Memory B cell (primary cell): ENCODE measurements at regions not wholly inside any gene's neighbourhood (a gene's known extent, or its start where the extent isn't known, plus 50 kb on each side); places are given as distances from the start of the nearest gene placed in this dataset.

Experiments
- ATAC-seq: fragments of 150-1000 bp; cut with Tn5 transposase; 2 replicates; pipeline ENCODE4 v1.10.0; 2021; ENCODE audit warnings: low read depth, mild to moderate bottlenecking, moderate library complexity
- DNase-seq, 2 donors: peaks; one replicate each; pipeline ENCODE4 v3.0.0; 2022; ENCODE audit warnings: low spot score in 2 of 2
- H3K27ac Mint-ChIP-seq: one replicate; pipeline ENCODE4 v1.8.0; 2022; ENCODE audit warnings: mild to moderate bottlenecking, moderate library complexity, mixed read lengths
- H3K27me3 Mint-ChIP-seq: one replicate; pipeline ENCODE4 v1.8.0; 2022; ENCODE audit warnings: mixed read lengths
- H3K36me3 Mint-ChIP-seq: one replicate; pipeline ENCODE4 v1.8.0; 2022; ENCODE audit warnings: mild to moderate bottlenecking, mixed read lengths
- H3K4me1 Mint-ChIP-seq: one replicate; pipeline ENCODE4 v1.8.0; 2022; ENCODE audit warnings: mixed read lengths
- H3K4me3 Mint-ChIP-seq: one replicate; pipeline ENCODE4 v1.8.0; 2022; ENCODE audit warnings: mild to moderate bottlenecking, moderate library complexity, mixed read lengths
- H3K9me3 Mint-ChIP-seq: one replicate; pipeline ENCODE4 v1.8.0; 2022; ENCODE audit warnings: mixed read lengths

GRCh38 chr14:55949708-55950107 is 168.5 kb upstream of the PELI2 start:
- H3K4me3 Mint-ChIP-seq = no peak overlapping the region
- no peak for DNase-seq
- H3K27ac Mint-ChIP-seq = no peak overlapping the region
- ATAC-seq = no peak
- H3K27me3 Mint-ChIP-seq = peaks cover 6% of the 10 kb centered on the region
- no peaks in the 10 kb centered on the region for H3K9me3 Mint-ChIP-seq
- no peaks in the 10 kb centered on the region for H3K4me1 Mint-ChIP-seq
- no peaks in the 10 kb centered on the region for H3K36me3 Mint-ChIP-seq

GRCh38 chr14:55950135-55950534 is 168.1 kb upstream of the PELI2 start:
- Mint-ChIP-seq H3K36me3 (no peaks in the 10 kb centered on the region), H3K4me1 (no peaks in the 10 kb centered on the region), H3K27ac (no peak overlapping the region), H3K9me3 (no peaks in the 10 kb centered on the region), H3K27me3 (peaks cover 6% of the 10 kb centered on the region), H3K4me3 (no peak overlapping the region)
- no peak for ATAC-seq
- DNase-seq = no peak

GRCh38 chr14:55951341-55952206 is 166.6 kb upstream of the PELI2 start:
- H3K9me3 Mint-ChIP-seq = no peaks in the 10 kb centered on the region
- H3K27me3 Mint-ChIP-seq = peaks cover 4% of the 10 kb centered on the region
- H3K4me3 Mint-ChIP-seq = no peak overlapping the region
- ATAC-seq = no peak
- no peak overlapping the region for H3K27ac Mint-ChIP-seq
- no peaks in the 10 kb centered on the region for H3K4me1 Mint-ChIP-seq
- H3K36me3 Mint-ChIP-seq = no peaks in the 10 kb centered on the region
- no peak for DNase-seq

- Mint-ChIP-seq H3K36me3 (no peaks in the 10 kb centered on the region), H3K27me3 (no peaks in the 10 kb centered on the region), H3K9me3 (no peaks in the 10 kb centered on the region), H3K4me3 (no peak overlapping the region), H3K27ac (no peak overlapping the region), H3K4me1 (no peaks in the 10 kb centered on the region)
- ATAC-seq (no peak), DNase-seq (no peak)
Measured at GRCh38 chr14:55954108-55954507, 164.1 kb upstream of the PELI2 start.

GRCh38 chr14:55955175-55955574 is 163.0 kb upstream of the PELI2 start:
- H3K4me1 Mint-ChIP-seq = no peaks in the 10 kb centered on the region
- ATAC-seq (no peak), DNase-seq (no peak)
- H3K9me3 Mint-ChIP-seq = no peaks in the 10 kb centered on the region
- H3K4me3 Mint-ChIP-seq = no peak overlapping the region
- no peaks in the 10 kb centered on the region for H3K36me3 Mint-ChIP-seq
- no peak overlapping the region for H3K27ac Mint-ChIP-seq
- no peaks in the 10 kb centered on the region for H3K27me3 Mint-ChIP-seq

GRCh38 chr14:55957950-55958349 is 160.3 kb upstream of the PELI2 start:
- no peak for DNase-seq
- Mint-ChIP-seq H3K9me3 (no peaks in the 10 kb centered on the region), H3K4me3 (no peak overlapping the region), H3K4me1 (no peaks in the 10 kb centered on the region), H3K27ac (no peak overlapping the region), H3K36me3 (no peaks in the 10 kb centered on the region), H3K27me3 (no peaks in the 10 kb centered on the region)
- ATAC-seq = no peak

GRCh38 chr14:55963295-55963694 is 154.9 kb upstream of the PELI2 start:
- no peaks in the 10 kb centered on the region for H3K4me1 Mint-ChIP-seq
- no peak for DNase-seq
- H3K9me3 Mint-ChIP-seq = no peaks in the 10 kb centered on the region
- no peaks in the 10 kb centered on the region for H3K27me3 Mint-ChIP-seq
- H3K4me3 Mint-ChIP-seq = no peak overlapping the region
- no peaks in the 10 kb centered on the region for H3K36me3 Mint-ChIP-seq
- ATAC-seq = no peak
- H3K27ac Mint-ChIP-seq = no peak overlapping the region

GRCh38 chr14:55964091-55964490 is 154.1 kb upstream of the PELI2 start:
- DNase-seq = no peak
- no peaks in the 10 kb centered on the region for H3K9me3 Mint-ChIP-seq
- H3K4me1 Mint-ChIP-seq = no peaks in the 10 kb centered on the region
- H3K27ac Mint-ChIP-seq = no peak overlapping the region
- no peaks in the 10 kb centered on the region for H3K36me3 Mint-ChIP-seq
- H3K4me3 Mint-ChIP-seq = no peak overlapping the region
- no peaks in the 10 kb centered on the region for H3K27me3 Mint-ChIP-seq
- no peak for ATAC-seq

GRCh38 chr14:55964821-55965220 is 153.4 kb upstream of the PELI2 start:
- Mint-ChIP-seq H3K36me3 (no peaks in the 10 kb centered on the region), H3K4me1 (no peaks in the 10 kb centered on the region)
- ATAC-seq = no peak

GRCh38 chr14:55965851-55966250 is 152.4 kb upstream of the PELI2 start:
- DNase-seq (no peak), ATAC-seq (no peak)
- Mint-ChIP-seq H3K9me3 (no peaks in the 10 kb centered on the region), H3K27ac (no peak overlapping the region), H3K4me3 (no peak overlapping the region), H3K36me3 (no peaks in the 10 kb centered on the region), H3K27me3 (peaks cover 5% of the 10 kb centered on the region), H3K4me1 (no peaks in the 10 kb centered on the region)

More at GRCh38 chr14:55964821-55965220, 153.4 kb upstream of the PELI2 start:
- no peak overlapping the region for H3K27ac Mint-ChIP-seq
- no peak overlapping the region for H3K4me3 Mint-ChIP-seq
- DNase-seq = no peak
- no peaks in the 10 kb centered on the region for H3K9me3 Mint-ChIP-seq
- H3K27me3 Mint-ChIP-seq = peaks cover 3% of the 10 kb centered on the region

GRCh38 chr14:55968741-55969140 is 149.5 kb upstream of the PELI2 start:
- Mint-ChIP-seq H3K9me3 (no peaks in the 10 kb centered on the region), H3K4me3 (no peak overlapping the region), H3K27ac (no peak overlapping the region)

GRCh38 chr14:55973285-55973800 is 144.9 kb upstream of the PELI2 start:
- H3K27me3 Mint-ChIP-seq = peaks cover 10% of the 10 kb centered on the region
- ATAC-seq = no peak
- no peak for DNase-seq
- H3K4me3 Mint-ChIP-seq = no peak overlapping the region
- H3K27ac Mint-ChIP-seq = no peak overlapping the region
- H3K9me3 Mint-ChIP-seq = no peaks in the 10 kb centered on the region
- no peaks in the 10 kb centered on the region for H3K36me3 Mint-ChIP-seq
- H3K4me1 Mint-ChIP-seq = no peaks in the 10 kb centered on the region

More at GRCh38 chr14:55968741-55969140, 149.5 kb upstream of the PELI2 start:
- H3K4me1 Mint-ChIP-seq = no peaks in the 10 kb centered on the region
- H3K27me3 Mint-ChIP-seq = peaks cover 10% of the 10 kb centered on the region
- no peaks in the 10 kb centered on the region for H3K36me3 Mint-ChIP-seq
- ATAC-seq = no peak
- no peak for DNase-seq

- Mint-ChIP-seq H3K27ac (no peak overlapping the region), H3K4me3 (no peak overlapping the region), H3K27me3 (peaks cover 10% of the 10 kb centered on the region), H3K36me3 (no peaks in the 10 kb centered on the region), H3K4me1 (no peaks in the 10 kb centered on the region), H3K9me3 (no peaks in the 10 kb centered on the region)
- ATAC-seq (no peak), DNase-seq (no peak)
Measured at GRCh38 chr14:55973911-55974630, 144.1 kb upstream of the PELI2 start.

- no peak for ATAC-seq
Measured at GRCh38 chr14:55975281-55975910, 142.8 kb upstream of the PELI2 start.

More at GRCh38 chr14:55975281-55975910, 142.8 kb upstream of the PELI2 start:
- Mint-ChIP-seq H3K27ac (no peak overlapping the region), H3K4me1 (no peaks in the 10 kb centered on the region), H3K36me3 (no peaks in the 10 kb centered on the region), H3K4me3 (no peak overlapping the region), H3K9me3 (no peaks in the 10 kb centered on the region), H3K27me3 (peaks cover 7% of the 10 kb centered on the region)
- no peak for DNase-seq
